ENCODE measurements at regions not wholly inside any gene's neighbourhood (a gene's known extent, or its start where the extent isn't known, plus 50 kb on each side); places are given as distances from the start of the nearest gene placed in this dataset.

DNA sequence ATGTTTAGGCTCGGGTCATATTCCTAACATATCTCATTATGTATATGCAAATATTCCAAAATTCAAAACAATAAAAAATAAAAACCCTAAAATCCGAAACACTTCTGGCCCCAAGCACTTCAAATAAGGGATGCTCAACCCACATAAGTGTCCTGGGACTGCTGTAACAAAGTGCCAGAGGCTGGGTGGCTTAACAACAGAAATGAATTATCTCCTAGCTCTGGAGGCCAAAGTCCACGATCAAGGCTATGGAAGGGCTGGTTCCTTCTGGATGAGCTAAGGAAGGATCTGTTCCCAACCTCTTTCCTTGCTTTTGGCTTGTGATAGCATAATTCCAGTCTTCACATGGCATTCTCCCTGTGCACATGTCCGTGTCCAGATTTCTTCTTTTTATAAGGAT, 181.6 kb upstream of the NFE2L3 start:
- Mint-ChIP-seq H3K27ac (peak overlapping the region; percentile 15), H3K4me3 (no peak overlapping the region), H3K9me3 (no peaks in the 10 kb centered on the region), H3K4me1 (peaks cover 30% of the 10 kb centered on the region), H3K36me3 (peaks cover 15% of the 10 kb centered on the region)
- ATAC-seq, result no peak
- DNase-seq (ENCODE audit: low spot score in 2 of 2), result no peak

DNA sequence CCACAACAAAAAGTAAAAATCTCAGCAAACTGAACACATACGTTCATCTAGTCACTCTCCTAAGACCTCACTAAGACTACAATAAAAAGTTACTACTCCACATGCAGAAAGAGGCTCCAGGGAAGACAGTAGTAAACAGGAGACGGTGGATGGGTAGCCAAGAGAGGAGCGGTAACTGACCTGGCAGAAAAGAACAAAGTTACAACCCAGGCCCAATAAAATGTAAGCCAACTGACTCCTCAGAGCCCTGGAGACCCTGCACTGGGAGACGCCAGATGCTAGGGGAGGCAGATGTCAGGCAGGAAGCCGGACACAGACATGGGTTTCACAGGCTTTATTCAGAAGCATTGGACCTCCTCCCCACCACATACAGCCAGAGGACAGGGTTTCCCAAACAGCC, 181.1 kb upstream of the NFE2L3 start:
- Mint-ChIP-seq H3K4me1 (peaks cover 26% of the 10 kb centered on the region), H3K27ac (peak overlapping the region; percentile 15), H3K36me3 (peaks cover 15% of the 10 kb centered on the region), H3K4me3 (no peak overlapping the region), H3K9me3 (no peaks in the 10 kb centered on the region)
- DNase-seq (ENCODE audit: low spot score in 2 of 2), result no peak
- no peak for ATAC-seq

DNA sequence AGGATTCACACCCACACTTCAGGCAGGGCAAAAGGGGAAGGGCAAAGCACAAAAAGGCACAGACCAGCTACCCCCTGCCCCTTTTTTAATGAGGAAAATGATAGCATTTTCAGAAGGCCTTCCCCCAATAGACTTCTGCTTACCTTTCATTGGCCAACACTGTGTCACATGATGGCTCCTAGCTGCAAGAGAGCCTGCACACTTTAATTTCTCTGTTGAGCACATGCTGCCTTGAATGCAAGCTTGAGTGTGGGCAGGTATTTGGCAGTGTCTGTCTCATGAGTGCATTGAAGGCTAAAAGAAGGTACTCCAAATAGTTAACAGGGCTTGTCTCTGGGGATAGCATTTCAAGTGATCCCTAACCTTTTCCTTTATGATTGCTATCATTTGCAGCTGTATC, 175.4 kb upstream of the NFE2L3 start:
- Mint-ChIP-seq H3K27ac (no peak overlapping the region), H3K9me3 (peaks cover 2% of the 10 kb centered on the region), H3K4me3 (no peak overlapping the region), H3K36me3 (no peaks in the 10 kb centered on the region), H3K4me1 (no peaks in the 10 kb centered on the region)
- DNase-seq (ENCODE audit: low spot score in 2 of 2) (no peak), ATAC-seq (no peak)

DNA sequence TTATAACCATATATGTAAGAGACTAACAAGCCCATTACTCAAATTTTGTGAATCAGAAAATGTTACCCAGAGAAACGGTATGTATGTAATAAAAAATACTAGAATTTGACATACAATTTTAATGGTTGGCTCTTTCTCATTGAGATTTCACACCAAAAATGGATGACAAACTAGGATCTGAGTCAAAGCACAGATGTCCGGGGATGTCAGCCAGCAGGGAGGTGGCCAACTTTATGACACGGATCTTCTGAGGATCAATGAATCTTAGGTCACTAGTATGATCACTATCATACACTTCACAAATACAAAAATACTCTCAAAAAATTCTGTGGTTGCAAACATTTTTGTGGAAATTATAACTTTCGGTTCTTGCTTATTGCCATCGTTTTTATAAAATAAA, 173.5 kb upstream of the NFE2L3 start:
- no peaks in the 10 kb centered on the region for H3K4me1 Mint-ChIP-seq
- ATAC-seq, result no peak
- DNase-seq (ENCODE audit: low spot score in 2 of 2), result no peak
- H3K4me3 Mint-ChIP-seq, result no peak overlapping the region
- no peaks in the 10 kb centered on the region for H3K36me3 Mint-ChIP-seq
- H3K9me3 Mint-ChIP-seq, result peaks cover 2% of the 10 kb centered on the region
- no peak overlapping the region for H3K27ac Mint-ChIP-seq

- ATAC-seq, result no peak
- H3K4me1 Mint-ChIP-seq, result no peaks in the 10 kb centered on the region
Measured at GRCh38 chr7:25979605-25980004, 172.4 kb upstream of the NFE2L3 start.

DNA sequence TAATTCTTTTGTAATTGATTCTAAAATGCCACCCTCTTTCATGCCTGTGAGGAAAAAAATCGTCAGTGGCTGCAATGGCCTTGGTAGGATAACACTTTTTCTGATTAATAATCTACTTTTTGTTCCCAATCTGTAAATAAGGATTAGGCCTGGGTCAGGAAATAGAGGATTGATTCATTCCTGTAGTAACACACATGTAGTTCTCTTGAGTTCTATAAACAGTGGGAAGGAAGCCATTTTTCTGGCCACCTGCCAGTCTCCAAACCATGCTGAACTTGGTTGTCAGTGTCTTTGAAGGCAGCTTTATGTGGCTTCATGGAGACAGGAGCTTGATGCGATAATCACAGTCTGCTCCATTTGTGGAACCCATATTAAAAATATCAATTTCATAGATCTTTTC, 169.3 kb upstream of the NFE2L3 start:
- H3K36me3 Mint-ChIP-seq, result peaks cover 5% of the 10 kb centered on the region
- no peak overlapping the region for H3K4me3 Mint-ChIP-seq
- H3K4me1 Mint-ChIP-seq, result no peaks in the 10 kb centered on the region
- peaks cover 2% of the 10 kb centered on the region for H3K9me3 Mint-ChIP-seq
- ATAC-seq, result no peak
- H3K27ac Mint-ChIP-seq, result no peak overlapping the region
- no peak for DNase-seq (ENCODE audit: low spot score in 2 of 2)

More at GRCh38 chr7:25979605-25980004, 172.4 kb upstream of the NFE2L3 start:
- no peak overlapping the region for H3K4me3 Mint-ChIP-seq
- no peak for DNase-seq (ENCODE audit: low spot score in 2 of 2)
- H3K9me3 Mint-ChIP-seq, result peaks cover 2% of the 10 kb centered on the region
- H3K27ac Mint-ChIP-seq, result no peak overlapping the region
- peaks cover 5% of the 10 kb centered on the region for H3K36me3 Mint-ChIP-seq

GRCh38 chr7:25985196-25985595, 166.8 kb upstream of the NFE2L3 start:
- H3K9me3 Mint-ChIP-seq, result peaks cover 2% of the 10 kb centered on the region
- no peak for DNase-seq (ENCODE audit: low spot score in 2 of 2)
- no peaks in the 10 kb centered on the region for H3K4me1 Mint-ChIP-seq
- H3K36me3 Mint-ChIP-seq, result peaks cover 5% of the 10 kb centered on the region
- no peak overlapping the region for H3K4me3 Mint-ChIP-seq
- H3K27ac Mint-ChIP-seq, result no peak overlapping the region
- no peak for ATAC-seq

GRCh38 chr7:25988640-25989039, 163.4 kb upstream of the NFE2L3 start:
- Mint-ChIP-seq H3K4me1 (no peaks in the 10 kb centered on the region), H3K9me3 (no peaks in the 10 kb centered on the region), H3K27ac (no peak overlapping the region), H3K36me3 (peaks cover 5% of the 10 kb centered on the region), H3K4me3 (no peak overlapping the region)
- DNase-seq (ENCODE audit: low spot score in 2 of 2) (no peak), ATAC-seq (no peak)

GRCh38 chr7:25989140-25989705, 162.8 kb upstream of the NFE2L3 start:
- peaks cover 3% of the 10 kb centered on the region for H3K4me1 Mint-ChIP-seq
- H3K9me3 Mint-ChIP-seq, result no peaks in the 10 kb centered on the region
- H3K27ac Mint-ChIP-seq, result no peak overlapping the region
- DNase-seq (ENCODE audit: low spot score in 2 of 2), result no peak
- no peak overlapping the region for H3K4me3 Mint-ChIP-seq
- H3K36me3 Mint-ChIP-seq, result peaks cover 4% of the 10 kb centered on the region
- ATAC-seq, result no peak

- Mint-ChIP-seq H3K36me3 (no peaks in the 10 kb centered on the region), H3K27ac (no peak overlapping the region), H3K9me3 (no peaks in the 10 kb centered on the region), H3K4me1 (peaks cover 14% of the 10 kb centered on the region), H3K4me3 (no peak overlapping the region)
- no peak for DNase-seq (ENCODE audit: low spot score in 2 of 2)
- ATAC-seq, result peak; percentile 78
Measured at GRCh38 chr7:25994433-25994994, 157.5 kb upstream of the NFE2L3 start.

- no peak overlapping the region for H3K4me3 Mint-ChIP-seq
- H3K27ac Mint-ChIP-seq, result no peak overlapping the region
- H3K36me3 Mint-ChIP-seq, result no peaks in the 10 kb centered on the region
- ATAC-seq (no peak), DNase-seq (ENCODE audit: low spot score in 2 of 2) (no peak)
- peaks cover 14% of the 10 kb centered on the region for H3K4me1 Mint-ChIP-seq
- no peaks in the 10 kb centered on the region for H3K9me3 Mint-ChIP-seq
Measured at GRCh38 chr7:25995216-25995615, 156.8 kb upstream of the NFE2L3 start.

DNA sequence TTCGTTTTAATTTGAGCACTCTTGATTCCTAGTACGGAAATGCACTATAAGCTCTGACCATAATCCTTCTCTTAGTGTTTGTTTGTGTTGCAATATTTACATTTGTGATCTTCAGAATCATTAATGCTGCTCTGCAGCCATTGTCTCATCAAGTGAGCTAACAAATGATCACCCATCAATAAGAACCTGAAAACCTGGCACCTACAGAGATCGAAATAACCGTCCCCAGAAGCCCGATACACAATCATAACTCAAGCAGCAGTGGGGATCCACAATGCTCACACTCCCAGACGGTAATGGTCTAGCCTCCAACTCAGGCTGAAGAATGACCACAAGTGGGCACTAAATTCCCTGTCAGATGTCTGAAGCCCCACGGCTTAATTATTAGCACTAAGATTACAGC, 156.0 kb upstream of the NFE2L3 start:
- no peak overlapping the region for H3K27ac Mint-ChIP-seq
- H3K36me3 Mint-ChIP-seq, result no peaks in the 10 kb centered on the region
- no peak overlapping the region for H3K4me3 Mint-ChIP-seq
- DNase-seq (ENCODE audit: low spot score in 2 of 2), result no peak
- ATAC-seq, result no peak
- no peaks in the 10 kb centered on the region for H3K9me3 Mint-ChIP-seq
- H3K4me1 Mint-ChIP-seq, result peaks cover 14% of the 10 kb centered on the region

DNA sequence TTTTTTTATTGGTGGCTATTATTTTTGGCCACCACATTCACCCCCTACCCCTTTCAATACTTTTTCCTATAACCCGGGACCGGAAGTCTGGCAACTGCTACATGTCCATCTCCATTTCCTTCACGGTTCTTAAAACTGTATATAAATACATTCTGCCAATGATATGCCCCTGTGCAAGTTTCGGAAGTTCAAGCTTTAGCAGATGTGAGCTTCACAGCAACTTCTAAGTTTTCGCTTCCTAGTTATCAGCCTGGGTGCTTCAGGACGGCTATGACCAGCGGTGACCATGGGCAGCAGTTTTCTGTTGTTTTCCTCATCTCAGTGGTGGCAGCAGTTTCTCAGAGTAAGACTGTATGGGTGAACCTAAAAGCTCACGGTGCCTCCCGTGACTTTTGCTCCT, 153.5 kb upstream of the NFE2L3 start:
- H3K9me3 Mint-ChIP-seq, result no peaks in the 10 kb centered on the region
- no peak overlapping the region for H3K27ac Mint-ChIP-seq
- no peak overlapping the region for H3K4me3 Mint-ChIP-seq
- peaks cover 14% of the 10 kb centered on the region for H3K4me1 Mint-ChIP-seq
- no peak for ATAC-seq
- DNase-seq (ENCODE audit: low spot score in 2 of 2), result no peak
- H3K36me3 Mint-ChIP-seq, result no peaks in the 10 kb centered on the region

GRCh38 chr7:26000841-26001240, 151.2 kb upstream of the NFE2L3 start:
- Mint-ChIP-seq H3K4me3 (no peak overlapping the region), H3K36me3 (no peaks in the 10 kb centered on the region), H3K27ac (no peak overlapping the region), H3K9me3 (no peaks in the 10 kb centered on the region), H3K4me1 (no peaks in the 10 kb centered on the region)
- ATAC-seq, result no peak
- DNase-seq (ENCODE audit: low spot score in 2 of 2), result no peak

- ATAC-seq (no peak), DNase-seq (ENCODE audit: low spot score in 2 of 2) (no peak)
- no peak overlapping the region for H3K4me3 Mint-ChIP-seq
- no peaks in the 10 kb centered on the region for H3K36me3 Mint-ChIP-seq
- no peaks in the 10 kb centered on the region for H3K9me3 Mint-ChIP-seq
- no peaks in the 10 kb centered on the region for H3K4me1 Mint-ChIP-seq
- H3K27ac Mint-ChIP-seq, result no peak overlapping the region
Measured at GRCh38 chr7:26001662-26002244, 150.2 kb upstream of the NFE2L3 start.

DNA sequence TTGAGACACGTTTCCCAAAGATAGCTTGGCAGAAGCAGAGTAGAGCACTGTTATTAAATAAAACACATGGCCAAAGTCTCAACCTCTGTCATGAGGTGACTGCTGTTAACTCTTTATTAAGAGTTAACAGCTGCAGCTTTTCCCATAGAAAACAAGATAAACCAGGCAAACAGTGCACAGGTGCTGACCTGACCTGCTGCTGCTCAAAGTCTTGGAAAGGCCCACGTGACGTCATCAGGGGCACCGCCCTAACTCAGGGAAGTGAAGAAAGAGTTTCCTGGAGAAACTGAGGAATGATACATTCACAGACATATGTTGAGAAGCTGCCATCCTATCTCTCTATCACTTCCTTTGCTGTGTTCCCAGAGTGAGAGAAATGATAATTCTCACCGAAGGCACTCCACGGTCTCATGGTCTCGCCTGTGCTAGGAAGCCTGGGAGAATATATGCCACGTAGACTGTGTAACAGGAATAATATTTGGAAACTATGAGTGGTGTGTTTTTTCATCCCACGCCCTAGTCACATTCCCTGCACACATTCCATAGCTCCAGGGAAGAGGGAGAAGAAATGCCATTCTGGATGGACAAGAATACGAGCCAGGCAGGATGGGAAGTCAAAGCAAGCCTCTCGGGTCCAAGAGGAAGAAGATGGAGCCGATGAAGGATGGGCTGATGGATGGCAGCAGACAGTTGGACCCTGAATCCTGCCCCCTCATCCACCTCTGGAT, 146.2 kb upstream of the NFE2L3 start:
- Mint-ChIP-seq H3K4me3 (no peak overlapping the region), H3K9me3 (no peaks in the 10 kb centered on the region), H3K36me3 (no peaks in the 10 kb centered on the region), H3K27ac (no peak overlapping the region), H3K4me1 (no peaks in the 10 kb centered on the region)
- no peak for ATAC-seq
- DNase-seq (ENCODE audit: low spot score in 2 of 2), result no peak
